NCI-H2029 treated with DMSO at 0.1 percent for 48 hours (cell line): ENCODE measurements at regions not wholly inside any gene's neighbourhood (a gene's known extent, or its start where the extent isn't known, plus 50 kb on each side); places are given as distances from the start of the nearest gene placed in this dataset.
"Not testable (repeated sequence)": the region's sequence is repeated elsewhere in the genome, so short reads cannot be mapped to it uniquely, and the experiment has no call there.

Source experiments
- DNase-seq: peaks from one replicate; lab custom pipeline; 2025; lab: John Stamatoyannopoulos, UW

GRCh38 chr2:172287605-172288315 is 139.6 kb upstream of the ITGA6 start:
- no peak for DNase-seq

- DNase-seq: peak; percentile 33
Observed at GRCh38 chr2:172288603-172289002, 138.8 kb upstream of the ITGA6 start.

GRCh38 chr2:172293952-172294351 is 133.4 kb upstream of the ITGA6 start:
- DNase-seq: peak; percentile 48

GRCh38 chr2:172294983-172295382 is 132.4 kb upstream of the ITGA6 start:
- DNase-seq: no peak

GRCh38 chr2:172295677-172296076 is 131.7 kb upstream of the ITGA6 start:
- no peak for DNase-seq

- no peak for DNase-seq
Observed at GRCh38 chr2:172296267-172297046, 130.9 kb upstream of the ITGA6 start.

GRCh38 chr2:172297531-172297930 is 129.9 kb upstream of the ITGA6 start:
- no peak for DNase-seq

GRCh38 chr2:172297950-172298349 is 129.4 kb upstream of the ITGA6 start:
- DNase-seq: no peak

- DNase-seq: peak; percentile 68
Observed at GRCh38 chr2:172299741-172300140, 127.6 kb upstream of the ITGA6 start.

- DNase-seq: no peak
Observed at GRCh38 chr2:172300851-172301250, 126.5 kb upstream of the ITGA6 start.

GRCh38 chr2:172305066-172305465 is 122.3 kb upstream of the ITGA6 start:
- no peak for DNase-seq

GRCh38 chr2:172307800-172308199 is 119.6 kb upstream of the ITGA6 start:
- DNase-seq: peak; percentile 16

GRCh38 chr2:172308253-172308935 is 119.0 kb upstream of the ITGA6 start:
- no peak for DNase-seq

GRCh38 chr2:172311921-172312345 is 115.5 kb upstream of the ITGA6 start:
- no peak for DNase-seq

- no peak for DNase-seq
Observed at GRCh38 chr2:172313715-172314341, 113.6 kb upstream of the ITGA6 start.

- not testable (repeated sequence) for DNase-seq
Observed at GRCh38 chr2:172315070-172315469, 112.3 kb upstream of the ITGA6 start.

GRCh38 chr2:172322049-172322448 is 105.3 kb upstream of the ITGA6 start:
- DNase-seq: no peak

GRCh38 chr2:172323256-172323655 is 104.1 kb upstream of the ITGA6 start:
- DNase-seq: no peak

GRCh38 chr2:172323861-172324597 is 103.4 kb upstream of the ITGA6 start:
- no peak for DNase-seq

GRCh38 chr2:172326211-172326509 is 101.2 kb upstream of the ITGA6 start:
- no peak for DNase-seq

GRCh38 chr2:172328103-172328841 is 99.1 kb upstream of the ITGA6 start:
- no peak for DNase-seq
